COLO829 (cell line): ENCODE measurements at regions not wholly inside any gene's neighbourhood (a gene's known extent, or its start where the extent isn't known, plus 50 kb on each side); places are given as distances from the start of the nearest gene placed in this dataset.

Experiments
- DNase-seq: peaks from one replicate; pipeline ENCODE4 v3.0.0; 2012; ENCODE audit warnings: low spot score

DNA sequence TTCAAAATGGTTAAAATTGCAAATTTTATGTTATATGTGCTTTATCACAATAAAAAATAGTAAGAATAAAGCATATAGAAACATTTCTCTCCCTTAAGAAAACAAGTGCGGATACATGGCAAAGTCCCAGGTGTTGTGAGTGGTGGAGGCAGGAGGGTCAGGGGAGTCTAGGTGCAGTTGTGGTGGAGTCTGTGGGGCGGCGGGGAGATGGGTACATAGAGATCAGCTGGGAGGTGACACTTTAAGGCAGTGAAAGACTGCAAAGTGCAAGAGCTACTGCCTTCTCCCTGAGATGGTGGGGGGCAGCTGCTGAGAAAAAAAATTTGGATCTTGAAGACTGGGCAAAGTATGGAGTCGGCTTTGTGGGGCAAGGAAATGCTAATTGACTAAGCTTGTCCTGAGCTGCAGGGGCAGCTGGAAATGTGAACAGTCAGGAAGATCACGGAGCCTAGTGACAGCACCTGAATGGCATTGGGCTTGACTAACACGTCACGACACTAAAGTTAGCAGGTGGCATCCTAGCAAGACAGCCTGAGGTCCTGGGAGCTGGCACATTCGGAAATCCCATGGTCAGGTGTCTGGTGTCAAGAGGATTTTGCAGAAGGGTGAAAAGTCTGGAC is 72.9 kb upstream of the IRS2 start:
- no peak for DNase-seq

DNA sequence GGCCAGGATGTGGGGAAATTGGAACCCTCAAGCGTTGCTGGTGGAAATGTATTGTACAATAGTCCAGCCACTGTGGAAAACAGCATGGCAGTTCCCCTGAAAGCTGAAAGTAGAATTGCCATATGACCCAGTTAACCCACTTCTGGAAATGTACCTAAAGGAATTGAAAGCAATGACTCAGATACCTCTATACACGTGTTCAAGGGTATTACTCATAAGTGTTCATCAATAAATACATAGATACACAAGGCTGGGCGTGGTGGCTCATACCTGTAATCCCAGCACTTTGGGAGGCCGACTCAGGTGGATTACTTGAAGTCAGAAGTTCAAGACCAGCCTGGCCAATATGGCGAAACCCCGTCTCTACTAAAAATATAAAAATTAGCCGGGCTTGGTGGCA is 71.9 kb upstream of the IRS2 start:
- DNase-seq: no peak

DNA sequence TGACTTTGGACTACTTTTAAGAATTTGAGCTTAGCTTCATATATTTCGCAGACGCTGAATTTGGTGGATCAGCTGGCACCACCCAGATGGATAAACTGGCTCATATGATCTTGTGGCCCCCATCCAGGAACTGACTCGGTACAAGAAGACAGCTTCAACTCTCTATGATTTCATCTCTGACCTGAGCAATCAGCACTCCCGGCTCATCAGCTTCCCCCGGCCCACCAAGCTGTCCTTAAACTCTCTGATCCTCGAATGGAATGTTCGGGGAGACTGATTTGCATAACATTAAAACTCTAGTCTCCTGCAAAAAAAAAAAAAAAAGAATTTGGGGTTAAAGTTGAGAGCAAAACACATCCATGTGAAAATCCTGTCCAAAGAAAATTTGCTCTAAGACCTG is 71.4 kb upstream of the IRS2 start:
- no peak for DNase-seq

DNA sequence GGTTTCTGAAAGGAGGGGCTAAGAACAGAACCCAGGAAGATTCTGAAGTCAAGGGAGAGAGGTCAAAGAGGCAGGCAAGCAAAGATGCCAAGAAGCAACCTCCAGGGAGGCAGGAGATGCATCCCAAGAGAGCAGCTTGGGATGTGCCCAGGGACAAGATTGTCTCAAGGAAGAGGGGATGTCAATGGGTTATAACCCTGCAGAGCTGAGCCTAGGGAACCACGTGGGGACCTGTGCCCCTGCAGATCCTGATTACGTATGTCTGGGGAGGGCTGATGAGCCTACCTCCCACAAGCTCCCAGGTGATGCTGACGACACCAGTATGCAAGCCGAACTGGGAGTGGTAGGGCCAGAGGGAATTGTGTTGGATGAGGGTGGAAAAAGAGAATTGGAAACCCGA is 70.9 kb upstream of the IRS2 start:
- no peak for DNase-seq

DNA sequence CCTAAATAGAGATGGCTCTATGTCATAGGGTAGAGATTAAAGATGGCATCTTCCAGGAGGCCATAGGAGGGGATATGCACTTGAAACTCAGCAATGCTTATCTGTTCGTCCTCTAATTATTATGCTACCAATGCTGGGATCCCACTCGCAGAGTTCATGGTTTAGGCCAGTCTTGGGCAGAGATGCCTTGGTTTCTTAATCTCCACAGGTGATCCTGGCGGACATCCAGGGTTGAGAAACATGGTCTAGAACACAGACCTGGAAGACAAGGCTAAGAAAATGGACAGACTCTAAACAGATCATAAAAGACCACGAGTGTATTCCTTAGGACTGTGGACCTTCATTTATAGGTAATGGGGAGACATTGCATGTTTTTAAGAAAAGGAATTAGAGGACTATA is 70.0 kb upstream of the IRS2 start:
- no peak for DNase-seq

DNA sequence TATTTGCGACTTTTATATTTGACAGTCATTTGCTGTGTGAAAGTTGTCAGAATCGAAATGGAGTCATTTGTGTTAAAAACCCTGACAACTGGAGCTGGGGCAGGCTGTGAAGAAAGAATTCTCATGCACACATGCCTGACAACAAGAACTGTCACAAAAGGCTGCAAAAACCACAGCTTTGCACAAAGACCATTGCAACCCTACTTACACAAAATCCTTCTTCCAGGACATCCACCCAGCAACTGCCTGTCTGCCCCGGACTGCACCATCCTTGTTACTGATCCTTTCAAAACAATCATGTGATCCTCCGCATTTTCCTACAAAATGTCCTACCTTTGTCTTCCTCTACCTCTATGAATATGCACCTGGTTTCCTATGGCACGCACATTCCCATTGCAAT is 66.8 kb upstream of the IRS2 start:
- DNase-seq: no peak

DNA sequence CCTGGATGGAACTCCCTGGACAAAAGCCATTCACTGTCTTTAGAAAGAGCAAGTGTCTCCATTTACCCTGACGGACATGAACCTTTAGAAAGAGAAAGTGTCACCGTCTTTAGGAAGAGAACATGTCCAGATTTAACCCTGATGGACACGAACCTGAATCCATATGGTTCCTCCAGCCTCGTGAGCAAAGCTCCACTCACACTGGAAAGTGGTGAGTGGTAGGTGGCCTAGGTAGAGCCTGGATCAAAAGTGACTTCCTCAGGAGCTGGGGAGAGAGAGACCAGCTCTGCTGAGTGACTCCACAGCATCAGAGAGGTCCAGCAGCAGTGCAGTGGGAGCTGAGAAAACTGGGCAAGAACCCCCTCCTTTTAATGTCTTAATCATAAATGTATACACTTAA is 59.8 kb upstream of the IRS2 start:
- no peak for DNase-seq

DNA sequence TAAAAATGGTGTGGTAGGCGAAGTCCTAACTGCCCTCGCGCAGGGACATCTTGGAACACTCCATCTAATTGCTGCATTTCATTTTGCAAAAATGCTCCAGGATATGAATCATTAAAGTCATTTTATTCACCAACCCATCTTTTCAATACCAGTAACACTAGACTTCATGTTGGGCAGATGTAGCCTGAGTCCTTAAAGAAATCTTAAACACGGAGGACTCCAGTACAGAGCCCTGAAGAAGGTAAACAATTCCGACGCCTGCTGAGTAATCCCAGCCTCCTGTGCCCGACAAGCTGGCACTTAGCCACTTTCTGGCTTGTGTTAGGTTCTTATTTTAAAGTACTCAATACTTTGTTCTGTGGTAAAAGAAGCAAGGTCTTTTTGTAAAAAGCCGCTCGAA is 58.0 kb upstream of the IRS2 start:
- DNase-seq: no peak

DNA sequence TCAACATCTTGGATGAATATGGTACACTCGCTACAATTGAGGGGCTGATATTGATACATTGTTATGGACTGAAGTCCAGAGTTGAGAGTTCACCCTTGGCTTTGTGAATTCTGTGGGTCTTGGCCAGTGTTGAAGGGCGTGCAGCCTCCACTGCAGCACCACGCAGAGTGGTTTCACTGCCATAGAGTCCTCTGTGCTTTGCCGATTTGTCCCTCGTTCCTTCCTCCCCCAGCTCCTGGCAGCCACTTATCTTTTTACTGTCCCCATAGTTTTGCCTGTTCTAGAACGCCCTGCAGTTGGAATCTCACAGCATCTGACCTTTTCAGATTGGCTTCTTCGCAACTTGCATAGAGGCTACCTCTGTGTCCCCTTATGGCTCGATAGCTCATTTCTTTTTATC is 57.3 kb upstream of the IRS2 start:
- DNase-seq: no peak

DNA sequence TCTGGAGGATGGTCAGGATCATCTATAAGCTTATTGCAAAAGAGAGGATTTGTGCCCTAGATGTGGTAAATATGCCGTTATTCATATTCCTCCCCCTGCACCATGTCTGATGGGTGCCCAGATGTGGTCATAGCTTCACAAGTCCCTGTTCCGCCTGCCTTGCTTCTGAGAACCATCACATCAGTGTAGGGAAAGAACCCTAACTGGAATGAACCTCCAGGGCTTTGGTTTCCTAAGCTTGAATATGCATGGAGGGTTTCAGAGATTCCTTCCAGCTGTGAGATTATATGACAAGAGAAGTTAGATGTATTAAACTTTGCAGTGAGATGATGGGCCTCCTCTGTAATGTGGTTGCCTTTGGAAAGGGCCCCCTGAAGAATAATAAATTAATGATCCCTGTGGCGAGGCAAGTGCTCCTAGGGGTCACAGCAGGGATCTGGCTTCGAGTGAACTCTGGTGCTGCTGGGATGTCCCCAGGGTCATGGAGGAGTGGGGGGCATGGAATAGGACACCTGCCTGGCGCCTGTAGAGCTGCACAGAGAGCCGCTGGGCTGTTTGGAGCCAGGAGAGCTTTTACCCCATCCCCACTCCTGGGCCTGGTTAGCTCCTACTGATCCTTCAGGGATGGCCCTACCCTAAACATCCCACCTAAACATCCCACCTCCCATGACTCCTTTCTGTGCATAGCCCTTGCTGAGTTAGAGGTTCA is 56.0 kb upstream of the IRS2 start:
- DNase-seq: no peak

DNA sequence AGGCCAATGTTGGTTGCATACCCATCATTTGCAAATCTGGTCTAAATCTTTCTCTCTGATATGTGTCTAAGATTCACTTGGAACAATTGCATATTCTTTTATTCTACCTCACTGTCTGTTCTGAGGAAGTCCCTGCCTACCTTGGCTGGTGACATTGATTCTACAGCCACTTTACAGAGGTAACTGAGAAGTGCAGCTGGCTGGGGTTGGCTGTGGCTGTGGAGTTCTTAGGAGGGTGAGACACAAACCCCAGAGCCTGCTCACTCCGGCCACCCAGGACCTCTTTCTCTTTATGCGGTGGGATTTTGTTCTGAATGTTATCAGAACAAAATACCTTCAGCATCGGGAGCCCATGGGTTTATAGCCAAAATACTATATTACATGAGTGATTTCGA is 54.5 kb upstream of the IRS2 start:
- no peak for DNase-seq

DNA sequence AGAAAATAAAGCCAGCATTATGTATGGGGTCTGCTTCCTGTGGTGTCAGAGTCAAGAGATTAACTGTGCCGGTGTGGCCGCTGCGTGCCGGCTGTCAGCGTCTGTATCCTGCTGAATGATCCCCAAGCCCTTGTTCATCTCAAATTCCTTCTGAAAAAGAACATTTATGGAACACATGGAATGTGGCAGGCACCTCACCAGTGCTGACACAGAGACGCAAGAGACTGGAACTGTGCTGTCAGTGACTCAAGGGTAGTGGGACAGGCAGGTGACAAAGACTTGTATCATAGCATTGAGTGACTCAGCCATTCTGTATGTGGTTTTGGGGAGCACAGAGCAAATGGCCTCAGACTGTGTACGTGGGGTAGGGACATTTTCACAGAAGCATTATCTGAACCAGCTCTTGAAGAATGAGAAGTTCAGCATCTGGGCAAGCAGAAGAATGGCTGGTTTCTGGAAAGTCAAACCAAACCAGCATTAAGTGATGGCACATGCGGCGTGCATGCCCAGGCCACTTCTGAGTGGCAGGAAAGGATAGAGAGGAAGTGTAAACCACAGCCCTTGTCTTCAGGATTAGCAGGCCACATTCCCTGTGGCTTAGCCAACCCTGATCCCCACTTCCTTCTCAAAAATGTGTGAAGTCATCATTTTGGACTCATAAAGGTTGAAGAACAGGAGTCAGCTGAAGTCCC is 54.0 kb upstream of the IRS2 start:
- DNase-seq: peak; percentile 62

DNA sequence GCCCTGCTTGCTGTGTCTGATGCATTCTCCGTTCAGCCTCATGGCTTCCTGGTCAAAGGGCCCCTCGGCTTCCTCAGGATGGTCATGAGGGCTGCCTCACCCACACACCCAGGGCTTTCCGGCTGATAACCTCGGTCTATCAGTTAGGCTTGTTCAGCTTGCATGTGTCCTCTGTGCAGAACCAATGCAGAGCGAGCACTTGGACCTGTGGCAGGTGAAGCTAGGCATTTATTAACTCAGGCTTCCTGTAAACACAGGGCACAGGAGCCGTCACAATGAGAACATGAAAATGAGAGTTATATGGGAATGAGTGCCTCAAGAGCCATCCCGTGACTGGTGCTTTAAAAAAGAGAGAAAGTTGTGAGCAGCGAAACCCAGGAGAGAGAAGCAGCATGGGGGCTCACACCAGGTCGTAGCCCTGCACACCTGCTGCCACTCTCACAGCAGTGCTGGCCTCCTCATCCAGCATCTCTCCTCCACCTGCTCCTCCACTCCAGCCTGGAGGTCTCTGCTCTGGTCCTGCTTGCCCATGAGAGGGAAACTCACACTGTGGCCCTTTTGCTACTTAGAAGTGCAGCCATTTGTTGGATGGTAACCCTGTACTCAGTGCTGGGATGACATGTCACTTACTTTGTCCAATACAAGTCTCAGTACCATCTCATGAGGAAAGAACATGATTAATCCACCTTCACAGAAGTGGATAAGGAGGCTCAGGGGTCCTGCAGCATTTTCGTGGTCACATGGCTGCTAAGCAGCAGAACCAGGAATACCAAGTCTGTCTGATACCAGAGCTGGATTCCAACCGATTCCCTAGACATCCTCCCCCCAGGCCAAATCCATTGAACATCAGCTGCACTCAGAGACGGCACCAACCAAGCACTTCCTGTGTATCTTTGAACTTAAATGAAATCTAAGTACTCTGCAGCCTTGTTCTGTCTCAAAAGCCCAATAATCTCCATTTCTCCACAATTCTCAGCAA is 50.5 kb upstream of the IRS2 start:
- DNase-seq: no peak
